HG02678 (cell line): ENCODE measurements at regions not wholly inside any gene's neighbourhood (a gene's known extent, or its start where the extent isn't known, plus 50 kb on each side); places are given as distances from the start of the nearest gene placed in this dataset.
A peak's percentile ranks its signal among the peaks of the same experiment; 100 is the strongest.
"Not testable (repeated sequence)": the region's sequence is repeated elsewhere in the genome, so short reads cannot be mapped to it uniquely, and the experiment has no call there.

Experiments
- ATAC-seq: cut with Tn5 transposase; IDR thresholded peaks from one replicate; pipeline ENCODE4 v1.9.1; 2021; ENCODE audit warnings: mild to moderate bottlenecking, moderate library complexity; ENCODE audit not compliant: unreplicated experiment

DNA sequence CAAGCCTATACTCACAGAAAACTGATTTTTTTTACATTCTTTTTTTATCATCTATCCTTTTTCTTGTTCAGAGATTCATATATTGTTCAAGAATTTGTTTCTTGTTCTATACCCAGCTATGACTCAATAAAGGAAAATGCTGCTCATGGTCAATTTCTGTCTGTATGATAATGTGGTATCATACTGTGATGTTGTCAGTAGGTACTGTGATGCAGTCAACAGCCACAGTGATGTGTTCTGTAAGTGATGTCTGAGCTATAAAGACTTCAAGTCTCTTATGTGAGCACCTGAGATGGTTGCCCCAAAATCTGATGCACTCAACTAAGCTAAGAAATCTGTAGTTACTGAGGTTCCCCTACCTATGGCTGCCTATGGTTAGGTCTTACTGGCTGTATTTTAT is 294.2 kb upstream of the GRIN3A start:
- ATAC-seq = no peak

DNA sequence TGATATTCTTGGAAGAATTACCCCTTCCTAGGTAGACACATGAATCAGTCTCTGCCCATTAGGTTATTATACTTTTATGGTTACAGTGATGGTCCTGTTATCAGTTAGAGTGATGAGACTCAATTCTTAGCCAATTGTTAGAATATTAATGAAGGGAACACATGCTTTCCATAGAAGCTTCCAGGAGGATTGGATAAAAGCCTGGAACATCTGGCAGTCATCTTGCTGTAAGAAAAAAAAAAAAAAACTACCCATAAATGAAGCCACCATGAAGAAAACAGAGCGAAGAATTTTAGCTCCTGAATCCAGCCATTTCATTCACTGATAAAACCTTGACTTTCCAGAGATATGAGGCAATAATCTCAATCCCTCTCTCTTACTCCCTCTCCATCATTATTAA is 262.5 kb upstream of the GRIN3A start:
- no peak for ATAC-seq

DNA sequence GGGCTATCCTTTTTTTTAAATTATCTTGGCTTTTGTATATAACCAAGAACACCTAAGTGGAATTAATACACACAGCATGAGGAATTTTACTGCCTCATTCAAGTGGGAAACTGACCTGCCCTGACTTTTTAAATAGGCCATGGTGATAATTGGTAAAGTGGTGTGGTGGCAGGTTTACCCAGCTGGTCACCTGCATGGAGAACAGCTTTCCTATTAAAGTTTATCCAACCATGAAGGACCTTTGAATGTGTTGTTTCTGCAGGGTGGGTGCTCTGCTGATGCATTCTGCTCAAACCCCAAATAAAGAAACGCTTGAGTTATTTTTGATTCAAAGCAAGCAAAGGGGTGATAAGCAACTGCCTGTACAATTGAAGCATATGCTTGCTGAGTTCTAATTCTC is 261.0 kb upstream of the GRIN3A start:
- no peak for ATAC-seq

DNA sequence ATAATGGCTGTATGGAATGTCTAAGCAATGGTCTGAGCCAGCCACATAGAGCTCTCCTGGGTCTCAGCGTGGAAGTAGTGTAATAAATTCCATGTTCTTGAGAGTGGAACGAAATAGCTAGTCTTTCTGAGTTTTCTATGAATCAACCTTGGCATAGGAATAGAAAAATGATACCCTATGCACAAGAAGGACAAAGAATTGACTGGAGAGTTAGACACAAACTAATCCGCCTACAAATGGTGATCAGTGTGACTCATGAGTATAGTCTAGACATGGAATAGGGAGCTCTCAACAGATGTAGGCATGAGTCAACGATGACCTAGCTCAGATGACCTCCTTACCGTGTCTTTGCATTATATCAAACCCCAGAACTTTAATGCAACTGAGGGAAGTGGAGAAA is 256.8 kb upstream of the GRIN3A start:
- no peak for ATAC-seq

DNA sequence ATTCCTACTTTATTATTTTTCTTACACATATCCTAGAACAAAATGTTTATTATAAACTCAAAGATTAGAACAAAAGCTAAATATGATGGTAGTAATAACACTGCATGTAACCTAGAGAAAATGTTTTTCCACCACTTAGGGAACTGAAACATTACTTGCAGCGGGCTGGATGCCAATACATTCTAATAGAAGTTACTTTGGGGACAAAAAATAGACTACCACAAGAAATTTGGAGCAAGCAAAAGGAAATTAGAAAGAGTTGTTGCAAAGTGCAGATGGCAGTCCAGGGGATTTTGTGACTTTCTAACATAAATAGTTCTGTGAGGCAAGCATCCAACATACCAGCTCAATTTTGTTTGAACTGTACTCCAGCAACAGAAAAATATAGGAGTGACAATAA is 255.3 kb upstream of the GRIN3A start:
- ATAC-seq = no peak

DNA sequence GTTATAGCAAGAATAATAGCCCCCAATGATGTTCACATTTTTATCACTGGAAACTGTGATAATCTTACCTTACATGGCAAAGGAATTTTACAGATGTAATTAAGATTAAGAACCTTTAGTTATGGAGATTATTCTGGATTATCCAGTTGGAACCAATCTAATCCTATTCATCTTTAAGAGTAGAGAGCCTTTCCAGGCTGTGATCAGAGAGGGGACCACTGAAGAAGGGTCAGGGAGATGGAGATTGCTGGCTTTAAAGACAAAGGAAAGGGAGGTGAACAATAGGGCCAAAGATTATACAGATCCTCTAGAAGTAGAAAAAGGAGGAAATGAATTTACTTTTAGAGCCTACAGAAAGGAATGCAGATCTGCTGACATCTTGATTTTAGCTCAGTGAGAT is 253.5 kb upstream of the GRIN3A start:
- no peak for ATAC-seq

DNA sequence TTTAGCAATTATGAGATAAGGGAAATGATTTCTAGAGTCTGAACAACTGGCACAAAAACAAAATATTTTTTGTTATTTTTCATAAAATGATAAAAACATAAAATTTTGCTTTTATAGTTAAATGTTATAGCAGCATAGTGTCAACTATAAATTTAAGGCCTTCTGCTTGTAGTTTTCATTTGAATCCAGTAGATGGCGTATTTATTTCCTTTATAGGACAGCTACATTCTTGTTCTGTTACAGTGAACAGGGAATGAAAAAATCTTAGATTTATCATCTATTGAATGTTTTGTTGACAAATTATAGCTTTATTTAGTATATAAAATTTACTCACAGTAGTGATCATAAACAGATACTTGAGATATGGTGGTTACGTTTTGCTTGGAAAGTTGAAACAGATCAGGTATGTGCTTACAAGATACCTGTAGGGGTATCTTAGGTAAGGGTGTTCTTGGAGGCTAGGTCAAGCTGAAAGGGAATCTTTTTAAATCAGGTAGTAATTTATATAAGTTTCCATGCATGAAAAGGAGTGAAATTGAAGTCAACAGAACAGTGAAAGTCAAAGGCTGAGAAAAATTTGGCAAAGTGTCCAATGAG is 239.3 kb upstream of the GRIN3A start:
- peak; percentile 72 for ATAC-seq

DNA sequence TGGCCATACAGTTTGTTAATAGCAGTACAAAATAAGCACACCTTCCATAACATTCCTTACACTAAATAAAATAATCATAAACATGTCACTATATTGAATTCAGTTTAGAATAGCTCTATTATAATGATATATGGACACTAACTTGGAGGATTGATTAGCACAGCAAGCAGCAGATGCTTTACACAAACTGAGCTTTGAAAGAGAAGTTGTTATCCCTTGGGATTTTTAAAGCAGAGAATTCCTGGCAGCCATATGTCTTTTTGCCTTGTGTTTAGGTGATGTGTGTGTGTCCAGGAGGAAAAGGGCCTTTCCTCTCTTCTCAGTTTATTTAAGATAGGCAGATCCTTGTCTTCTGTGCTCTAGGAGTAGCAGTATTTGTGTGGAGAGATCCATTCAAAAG is 232.2 kb upstream of the GRIN3A start:
- ATAC-seq = no peak

DNA sequence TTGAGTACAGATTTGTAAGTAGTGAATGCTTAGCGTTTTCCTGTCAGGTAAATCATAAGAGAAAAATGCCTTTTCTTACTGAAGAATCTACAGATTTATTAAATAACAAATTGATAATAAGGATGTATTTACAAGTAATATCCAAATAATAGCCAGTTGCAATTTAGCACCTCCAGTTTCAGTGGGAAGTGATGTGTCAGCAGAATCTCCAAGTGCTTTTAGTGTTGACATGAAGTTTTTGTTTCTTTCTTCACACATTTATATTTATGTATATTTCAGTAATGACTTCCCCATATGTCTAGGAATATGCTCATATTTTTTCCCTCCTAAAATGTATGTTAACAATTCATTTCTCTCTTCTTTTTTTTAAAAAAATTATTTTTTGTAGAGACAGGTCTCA is 229.9 kb upstream of the GRIN3A start:
- no peak for ATAC-seq

DNA sequence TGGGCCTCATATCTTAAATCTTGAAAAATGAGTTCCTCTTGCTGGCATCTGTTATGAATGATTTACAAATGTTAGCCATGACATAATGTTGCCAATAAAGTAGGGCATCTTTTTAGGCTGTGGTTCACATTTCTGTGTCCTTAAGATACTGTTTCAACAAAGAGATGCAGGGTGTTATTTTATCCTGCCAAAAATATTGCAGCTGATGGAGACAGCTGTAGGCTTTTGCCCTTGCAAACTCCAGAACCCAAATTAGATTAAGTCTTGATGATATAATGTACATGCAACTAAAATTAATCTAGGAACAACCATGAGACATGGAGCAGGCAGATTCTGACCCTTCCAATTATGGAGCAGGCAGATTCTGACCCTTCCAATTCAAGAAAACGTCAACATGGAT is 228.2 kb upstream of the GRIN3A start:
- no peak for ATAC-seq

DNA sequence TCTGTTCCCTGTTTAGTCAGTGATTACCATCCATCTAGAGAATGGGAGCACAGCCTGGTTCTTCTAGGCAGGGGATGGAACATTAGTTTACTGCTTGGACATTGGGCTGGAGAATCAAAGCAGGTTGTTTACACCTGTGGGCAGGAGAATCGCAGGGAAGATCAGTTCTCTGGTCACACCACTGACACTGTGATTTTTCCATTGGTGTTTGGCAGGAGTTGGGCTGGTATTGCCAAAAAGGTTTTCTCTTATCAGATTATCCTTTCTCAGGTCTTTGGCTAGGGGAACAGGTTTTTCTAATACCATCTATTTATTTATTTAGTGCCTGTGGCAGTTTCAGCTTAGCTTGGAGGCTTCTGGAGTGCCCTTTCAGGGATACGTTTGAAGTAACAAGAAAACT is 219.3 kb upstream of the GRIN3A start:
- ATAC-seq = no peak

DNA sequence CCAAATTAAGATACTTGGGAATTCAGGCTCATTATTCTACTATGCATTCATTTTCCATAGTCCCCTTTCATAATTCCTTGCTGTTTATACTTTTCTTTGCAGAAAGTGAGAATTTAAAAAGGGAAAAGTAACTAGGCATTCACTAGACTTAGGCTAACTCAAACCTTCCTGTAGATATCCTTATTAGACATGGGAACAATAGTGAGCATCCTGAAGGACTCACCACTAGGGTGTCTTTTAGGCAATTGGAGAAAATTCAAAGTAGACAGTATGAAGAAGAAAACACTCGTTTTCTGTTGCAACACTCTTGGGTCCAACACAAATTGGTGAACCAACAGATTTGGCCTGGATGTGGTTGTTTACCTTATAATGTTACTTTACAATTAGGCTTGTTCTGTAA is 213.2 kb upstream of the GRIN3A start:
- no peak for ATAC-seq

DNA sequence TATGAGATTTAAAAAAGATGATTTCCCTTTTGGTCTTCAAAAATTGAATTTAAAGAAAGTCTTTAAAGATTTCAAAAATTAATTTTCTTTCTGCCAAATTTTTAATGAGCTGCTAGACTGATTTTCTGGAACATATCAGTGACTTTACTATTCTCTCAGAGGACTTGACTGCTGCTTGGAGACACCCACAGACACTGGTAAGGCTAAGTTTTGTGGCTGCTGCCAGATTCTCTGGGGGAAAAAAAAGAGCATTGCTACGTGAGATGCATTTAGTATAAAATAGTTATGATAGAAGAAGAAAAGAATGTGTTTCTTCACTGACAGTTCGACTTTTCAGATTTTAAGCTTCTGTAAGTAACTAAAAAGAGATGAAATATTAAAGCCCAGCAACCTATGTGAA is 193.3 kb upstream of the GRIN3A start:
- ATAC-seq = no peak

DNA sequence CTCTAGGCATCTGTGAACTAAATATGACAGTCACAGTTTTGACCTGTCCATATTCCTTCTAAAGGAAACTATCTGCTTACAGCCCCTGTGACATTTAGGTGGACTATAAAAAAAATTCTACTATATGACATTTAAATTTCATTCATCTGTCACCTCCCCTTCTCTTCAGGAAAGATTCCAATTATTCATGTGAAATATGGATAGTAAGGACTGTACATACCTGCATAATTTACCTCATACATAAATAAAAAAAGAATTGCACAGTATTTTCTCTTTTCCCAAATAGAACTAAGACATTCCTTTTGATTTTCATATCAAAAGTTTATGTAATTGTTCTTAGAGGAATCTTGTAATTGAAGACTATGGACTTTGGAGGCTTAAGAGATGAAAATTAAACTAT is 192.3 kb upstream of the GRIN3A start:
- no peak for ATAC-seq

DNA sequence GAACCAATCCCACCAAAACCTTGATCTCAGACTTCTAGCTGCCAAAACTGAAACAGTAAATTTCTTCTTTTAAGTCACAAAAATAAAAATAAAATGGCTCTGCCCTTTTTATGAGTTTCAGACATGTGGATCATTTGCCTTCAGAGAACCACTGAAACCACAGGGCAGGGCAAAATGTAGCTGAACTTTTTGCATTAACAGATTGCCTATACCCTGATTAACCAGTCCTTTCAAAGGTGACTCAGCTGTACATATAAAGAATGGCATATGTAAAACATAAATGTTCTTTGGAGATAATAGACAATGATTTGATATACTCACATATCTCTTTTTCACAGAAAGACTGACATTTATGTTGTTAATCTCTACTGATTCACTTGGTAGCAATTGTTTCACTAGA is 187.1 kb upstream of the GRIN3A start:
- no peak for ATAC-seq

DNA sequence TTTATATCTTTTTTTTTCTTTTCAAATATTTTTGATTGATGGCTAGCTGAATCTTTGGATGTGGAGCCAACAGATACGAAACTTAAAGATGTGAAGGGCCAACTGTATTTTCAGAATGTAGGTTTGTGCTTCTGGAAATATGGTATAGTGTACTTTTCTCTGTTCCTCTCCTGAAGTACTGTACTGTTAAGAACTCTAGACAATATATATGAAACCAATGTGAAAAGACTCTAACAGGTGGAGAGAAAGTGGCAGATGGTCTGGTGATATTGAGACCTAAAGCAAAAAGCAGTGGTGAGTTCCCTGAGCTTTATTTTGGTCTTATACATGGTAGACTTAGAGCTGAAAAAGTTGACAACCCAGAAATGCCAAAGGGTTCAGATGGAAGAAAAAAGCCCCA is 185.0 kb upstream of the GRIN3A start:
- no peak for ATAC-seq

DNA sequence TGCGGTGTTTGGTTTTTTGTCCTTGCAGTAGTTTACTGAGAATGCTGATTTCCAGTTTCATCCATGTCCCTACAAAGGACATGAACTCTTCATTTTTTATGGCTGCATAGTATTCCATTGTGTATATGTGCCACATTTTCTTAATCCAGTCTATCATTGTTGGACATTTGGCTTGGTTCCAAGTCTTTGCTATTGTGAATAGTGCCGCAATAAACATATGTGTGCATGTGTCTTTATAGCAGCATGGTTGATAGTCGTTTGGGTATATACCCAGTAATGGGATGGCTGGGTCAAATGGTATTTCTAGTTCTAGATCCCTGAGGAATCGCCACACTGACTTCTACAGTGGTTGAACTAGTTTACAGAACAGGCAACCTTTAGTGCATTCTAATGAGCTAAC is 178.5 kb upstream of the GRIN3A start:
- ATAC-seq = not testable (repeated sequence)

DNA sequence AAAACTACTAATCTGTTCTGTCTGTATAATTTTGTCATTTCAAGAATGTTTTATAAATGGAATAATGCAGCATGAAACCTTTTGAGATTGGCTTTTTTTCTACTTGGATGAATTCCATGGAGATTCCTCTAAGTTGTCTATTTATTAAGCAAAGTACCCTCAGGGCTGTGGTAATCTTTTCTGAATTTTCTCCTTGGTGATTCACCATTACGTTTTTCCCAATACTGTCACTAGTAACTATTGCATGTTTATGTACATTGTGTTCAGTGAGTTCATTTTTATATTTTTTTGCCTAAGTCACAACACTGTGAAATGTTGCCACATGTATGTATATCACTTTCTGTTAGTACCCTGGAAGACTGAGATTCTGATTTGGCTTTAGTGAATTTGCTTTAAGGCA is 177.0 kb upstream of the GRIN3A start:
- no peak for ATAC-seq

DNA sequence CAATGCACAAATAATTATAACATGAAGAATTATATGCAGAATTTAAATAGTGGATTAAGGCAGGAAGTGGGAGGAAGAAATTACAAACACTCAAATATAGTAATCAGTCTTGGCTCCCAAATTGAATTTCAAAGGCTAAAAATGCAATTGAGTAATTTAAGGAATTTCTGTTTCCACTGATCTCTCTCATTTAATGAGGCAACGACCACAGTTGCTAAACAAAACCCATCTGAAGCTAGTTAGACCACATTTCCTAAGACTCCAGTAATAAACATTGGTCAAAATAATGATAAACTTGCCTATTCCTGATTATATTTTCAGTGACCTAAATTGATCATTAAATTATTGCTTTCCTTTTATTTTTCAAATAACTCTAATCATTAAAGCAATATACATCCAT is 174.3 kb upstream of the GRIN3A start:
- ATAC-seq = no peak

DNA sequence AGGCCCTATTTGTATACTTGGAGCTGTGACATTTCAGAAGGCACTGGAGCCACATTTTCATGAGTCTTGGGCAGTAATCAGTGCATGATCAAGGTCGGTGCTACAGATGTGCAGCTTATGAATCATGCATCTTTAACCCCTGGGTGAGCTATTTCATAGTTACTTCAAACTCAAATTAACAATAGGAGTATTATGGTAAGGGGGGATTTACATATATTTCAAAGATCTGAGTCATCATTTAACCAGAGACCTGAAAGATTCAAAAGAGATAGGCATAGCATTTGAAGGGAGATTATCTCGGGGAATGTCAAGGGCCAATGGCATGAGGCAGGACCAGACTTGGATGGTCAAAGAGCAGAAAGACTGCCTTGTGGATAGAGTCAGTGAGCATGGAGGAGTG is 169.0 kb upstream of the GRIN3A start:
- no peak for ATAC-seq

DNA sequence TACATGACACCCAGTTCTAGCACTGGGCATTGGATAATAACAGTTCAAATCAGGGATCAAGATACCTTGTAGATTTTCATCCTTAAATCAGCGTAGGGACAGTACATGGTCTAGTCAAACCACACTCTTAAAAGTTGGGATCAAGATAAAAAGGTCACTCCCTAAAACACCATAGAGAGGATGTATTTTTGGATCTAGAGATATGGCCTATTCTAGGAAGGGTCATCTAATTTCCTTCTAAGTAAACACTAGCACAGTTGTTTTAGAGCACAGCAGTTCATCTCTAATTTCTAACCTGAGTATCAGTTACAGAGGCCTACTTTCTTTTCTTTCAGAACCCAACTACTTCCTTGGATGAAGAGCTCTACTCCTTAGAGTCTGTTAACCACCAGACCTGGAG is 166.4 kb upstream of the GRIN3A start:
- ATAC-seq = no peak

DNA sequence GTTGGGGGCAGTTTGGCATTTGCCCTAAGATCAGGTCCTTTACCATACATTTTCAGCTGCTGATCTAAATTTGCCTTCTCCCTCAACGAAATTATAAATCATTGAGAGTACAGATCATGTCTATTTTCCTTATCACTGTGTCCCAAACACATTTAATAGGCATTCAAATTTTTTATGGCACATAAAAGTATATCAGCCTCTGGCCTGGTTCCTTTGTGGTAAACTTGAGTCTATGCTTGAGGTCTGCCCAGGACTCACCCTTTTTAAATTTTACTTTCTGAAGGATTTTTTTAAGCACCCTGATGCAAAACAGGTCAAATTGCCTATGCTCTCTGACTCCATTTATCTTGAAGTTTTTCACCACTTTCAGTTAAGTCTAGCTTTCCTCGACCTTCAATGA is 163.6 kb upstream of the GRIN3A start:
- ATAC-seq = no peak

DNA sequence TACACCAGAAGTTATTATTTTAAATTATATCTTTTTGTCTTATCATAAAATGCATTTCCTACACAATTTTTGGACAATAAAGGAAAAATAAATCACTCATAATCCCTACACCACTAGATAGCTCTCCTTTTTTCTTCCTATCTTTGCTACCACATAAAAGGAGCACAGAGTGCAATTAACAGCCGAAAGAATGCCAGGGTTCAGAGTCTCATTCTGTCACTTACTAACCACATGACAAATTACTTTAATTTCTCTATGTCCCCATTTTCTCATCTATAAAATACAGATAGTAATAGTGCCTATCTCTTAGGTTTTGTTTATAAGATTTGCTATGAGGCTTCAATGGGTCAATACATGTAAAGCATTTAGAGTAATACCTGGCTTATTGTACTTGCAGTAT is 158.7 kb upstream of the GRIN3A start:
- ATAC-seq = no peak
